ENCODE measurements at regions not wholly inside any gene's neighbourhood (a gene's known extent, or its start where the extent isn't known, plus 50 kb on each side); places are given as distances from the start of the nearest gene placed in this dataset.

- no peaks in the 10 kb centered on the region for H3K27me3 ChIP-seq (ENCODE audit: control insufficient read depth, insufficient read depth, low read length)
- no peak overlapping the region for H2AFZ ChIP-seq
- no peak for TF ChIP-seq CTCF (IDR thresholded peaks at IDR 0.05)
- no peak overlapping the region for H3K4me3 ChIP-seq (ENCODE audit: low read depth, low read length)
- H3K4me2 ChIP-seq (ENCODE audit: low read length): no peak overlapping the region
- no peaks in the 10 kb centered on the region for H3K4me1 ChIP-seq
- no peak overlapping the region for H3K27ac ChIP-seq
- no peak overlapping the region for H3K9ac ChIP-seq
- no peaks in the 10 kb centered on the region for H3K36me3 ChIP-seq (ENCODE audit: control insufficient read depth, insufficient read depth, low read length)
- H3K9me3 ChIP-seq (ENCODE audit: control insufficient read depth, low read length): no peaks in the 10 kb centered on the region
- H3K79me2 ChIP-seq: no peaks in the 10 kb centered on the region
Observed at GRCh38 chr2:172672114-172672513, 63.5 kb upstream of the RAPGEF4 start.

GRCh38 chr2:172673056-172673683, 62.5 kb upstream of the RAPGEF4 start:
- TF ChIP-seq CTCF (IDR thresholded peaks at IDR 0.05): no peak
- Histone ChIP-seq H3K4me1 (no peaks in the 10 kb centered on the region), H3K9me3 (ENCODE audit: control insufficient read depth, low read length) (no peaks in the 10 kb centered on the region), H3K79me2 (no peaks in the 10 kb centered on the region), H3K27me3 (ENCODE audit: control insufficient read depth, insufficient read depth, low read length) (no peaks in the 10 kb centered on the region), H3K4me2 (ENCODE audit: low read length) (no peak overlapping the region), H3K27ac (no peak overlapping the region), H2AFZ (no peak overlapping the region), H3K4me3 (ENCODE audit: low read depth, low read length) (no peak overlapping the region), H3K9ac (no peak overlapping the region), H3K36me3 (ENCODE audit: control insufficient read depth, insufficient read depth, low read length) (no peaks in the 10 kb centered on the region)

GRCh38 chr2:172674034-172674967, 61.3 kb upstream of the RAPGEF4 start:
- no peak overlapping the region for H3K4me2 ChIP-seq (ENCODE audit: low read length)
- no peaks in the 10 kb centered on the region for H3K4me1 ChIP-seq
- no peak overlapping the region for H3K9ac ChIP-seq
- H3K27ac ChIP-seq: no peak overlapping the region
- H2AFZ ChIP-seq: peak overlapping the region; percentile 34
- no peaks in the 10 kb centered on the region for H3K9me3 ChIP-seq (ENCODE audit: control insufficient read depth, low read length)
- H3K27me3 ChIP-seq (ENCODE audit: control insufficient read depth, insufficient read depth, low read length): no peaks in the 10 kb centered on the region
- no peaks in the 10 kb centered on the region for H3K79me2 ChIP-seq
- no peaks in the 10 kb centered on the region for H3K36me3 ChIP-seq (ENCODE audit: control insufficient read depth, insufficient read depth, low read length)
- no peak overlapping the region for H3K4me3 ChIP-seq (ENCODE audit: low read depth, low read length)
- peak; percentile 29 for TF ChIP-seq CTCF (IDR thresholded peaks at IDR 0.05)

- Histone ChIP-seq H3K9me3 (ENCODE audit: control insufficient read depth, low read length) (no peaks in the 10 kb centered on the region), H3K4me2 (ENCODE audit: low read length) (no peak overlapping the region)
Observed at GRCh38 chr2:172674968-172675303, 60.7 kb upstream of the RAPGEF4 start.

More at GRCh38 chr2:172674968-172675303, 60.7 kb upstream of the RAPGEF4 start:
- Histone ChIP-seq H3K27ac (no peak overlapping the region), H3K4me1 (no peaks in the 10 kb centered on the region), H3K79me2 (no peaks in the 10 kb centered on the region), H3K9ac (no peak overlapping the region), H2AFZ (no peak overlapping the region), H3K4me3 (ENCODE audit: low read depth, low read length) (no peak overlapping the region), H3K27me3 (ENCODE audit: control insufficient read depth, insufficient read depth, low read length) (no peaks in the 10 kb centered on the region), H3K36me3 (ENCODE audit: control insufficient read depth, insufficient read depth, low read length) (no peaks in the 10 kb centered on the region)
- no peak for TF ChIP-seq CTCF (IDR thresholded peaks at IDR 0.05)
